ENCODE measurements at regions not wholly inside any gene's neighbourhood (a gene's known extent, or its start where the extent isn't known, plus 50 kb on each side); places are given as distances from the start of the nearest gene placed in this dataset.

- Mint-ChIP-seq H3K4me3 (ENCODE audit: unreplicated experiment) (no peak overlapping the region), H3K4me1 (ENCODE audit: low read depth, unreplicated experiment) (no peaks in the 10 kb centered on the region), H3K36me3 (ENCODE audit: insufficient read depth, unreplicated experiment) (no peaks in the 10 kb centered on the region), H3K27me3 (ENCODE audit: insufficient read depth, unreplicated experiment) (peaks cover 6% of the 10 kb centered on the region), H3K27ac (ENCODE audit: unreplicated experiment) (no peak overlapping the region), H3K9me3 (ENCODE audit: unreplicated experiment) (peaks cover 10% of the 10 kb centered on the region)
- intact Hi-C loops (cut with micrococcal nuclease; ENCODE audit: unreplicated experiment), result no loop called here
- POLR2A ChIA-PET, result no interaction called here
- Histone ChIP-seq H3K36me3 (ENCODE audit: control insufficient read depth, insufficient read depth, low read length) (no peaks in the 10 kb centered on the region), H3K27me3 (replicated peaks; ENCODE audit: control insufficient read depth, insufficient read depth, low read length) (no peaks in the 10 kb centered on the region), H3K4me1 (no peaks in the 10 kb centered on the region), H3K9me3 (0 out of 2 replicates have a peak, but pooled peaks cover 8% of the 10 kb centered on the region), H3K4me3 (ENCODE audit: low read depth, low read length) (no peak overlapping the region)
- TF ChIP-seq CTCF (IDR thresholded peaks at IDR 0.05; ENCODE audit: insufficient read depth in 1 of 2, low read depth in 1 of 2, low read length in 1 of 2, severe bottlenecking in 1 of 2, unreplicated experiment in 1 of 2), result no peak
- no TSS peak for BruUV-seq (replicated peaks)
- CTCF ChIA-PET, result no interaction called here
- DNase-seq, result no peak
Observed at GRCh38 chr2:107235491-107236254, 349.7 kb upstream of the ST6GAL2 start.

GRCh38 chr2:107242811-107243210, 356.8 kb upstream of the ST6GAL2 start:
- BruUV-seq (replicated peaks), result no TSS peak
- Histone ChIP-seq H3K4me1 (no peaks in the 10 kb centered on the region), H3K4me3 (ENCODE audit: low read depth, low read length) (no peak overlapping the region), H3K36me3 (ENCODE audit: control insufficient read depth, insufficient read depth, low read length) (no peaks in the 10 kb centered on the region), H3K27me3 (replicated peaks; ENCODE audit: control insufficient read depth, insufficient read depth, low read length) (no peaks in the 10 kb centered on the region), H3K9me3 (no peaks in the 10 kb centered on the region)
- no peak for TF ChIP-seq CTCF (IDR thresholded peaks at IDR 0.05; ENCODE audit: insufficient read depth in 1 of 2, low read depth in 1 of 2, low read length in 1 of 2, severe bottlenecking in 1 of 2, unreplicated experiment in 1 of 2)
- intact Hi-C loops (cut with micrococcal nuclease; ENCODE audit: unreplicated experiment), result no loop called here
- no peaks in the 10 kb centered on the region for H3K9me3 Mint-ChIP-seq (ENCODE audit: unreplicated experiment)
- H3K4me3 Mint-ChIP-seq (ENCODE audit: unreplicated experiment), result no peak overlapping the region
- no peaks in the 10 kb centered on the region for H3K4me1 Mint-ChIP-seq (ENCODE audit: low read depth, unreplicated experiment)
- ChIA-PET POLR2A (no interaction called here), CTCF (no interaction called here)
- H3K36me3 Mint-ChIP-seq (ENCODE audit: insufficient read depth, unreplicated experiment), result no peaks in the 10 kb centered on the region
- H3K27ac Mint-ChIP-seq (ENCODE audit: unreplicated experiment), result no peak overlapping the region
- peaks cover 2% of the 10 kb centered on the region for H3K27me3 Mint-ChIP-seq (ENCODE audit: insufficient read depth, unreplicated experiment)
- DNase-seq, result no peak

DNA sequence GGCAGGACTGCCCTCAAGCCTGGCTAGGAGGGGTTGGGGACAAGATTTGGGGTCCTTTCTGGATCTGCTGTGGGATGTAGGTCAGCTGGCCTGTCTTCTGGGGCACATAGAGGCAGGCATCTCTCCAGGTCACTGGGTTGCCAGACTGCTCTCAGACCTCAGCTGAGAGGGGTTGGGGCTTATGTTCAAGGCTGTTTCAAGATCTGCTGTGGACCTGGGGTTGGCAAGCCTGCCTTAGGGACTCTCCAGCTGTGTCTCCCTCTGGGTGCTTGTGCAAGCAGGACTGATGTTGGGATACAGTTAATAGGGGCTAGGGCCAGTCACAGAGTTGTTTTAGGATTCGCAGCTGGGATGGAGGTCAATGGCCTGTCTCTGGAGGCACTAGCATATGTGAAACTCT, 363.0 kb upstream of the ST6GAL2 start:
- no peaks in the 10 kb centered on the region for H3K9me3 Mint-ChIP-seq (ENCODE audit: unreplicated experiment)
- no peak overlapping the region for H3K27ac Mint-ChIP-seq (ENCODE audit: unreplicated experiment)
- no peaks in the 10 kb centered on the region for H3K27me3 ChIP-seq (replicated peaks; ENCODE audit: control insufficient read depth, insufficient read depth, low read length)
- TF ChIP-seq CTCF (IDR thresholded peaks at IDR 0.05; ENCODE audit: insufficient read depth in 1 of 2, low read depth in 1 of 2, low read length in 1 of 2, severe bottlenecking in 1 of 2, unreplicated experiment in 1 of 2), result no peak
- H3K27me3 Mint-ChIP-seq (ENCODE audit: insufficient read depth, unreplicated experiment), result peaks cover 5% of the 10 kb centered on the region
- no TSS peak for BruUV-seq (replicated peaks)
- no peak overlapping the region for H3K4me3 ChIP-seq (ENCODE audit: low read depth, low read length)
- CTCF ChIA-PET, result no interaction called here
- H3K36me3 ChIP-seq (ENCODE audit: control insufficient read depth, insufficient read depth, low read length), result no peaks in the 10 kb centered on the region
- H3K4me1 ChIP-seq, result no peaks in the 10 kb centered on the region
- no peaks in the 10 kb centered on the region for H3K9me3 ChIP-seq
- no peak for DNase-seq
- H3K4me3 Mint-ChIP-seq (ENCODE audit: unreplicated experiment), result no peak overlapping the region
- no peaks in the 10 kb centered on the region for H3K4me1 Mint-ChIP-seq (ENCODE audit: low read depth, unreplicated experiment)
- H3K36me3 Mint-ChIP-seq (ENCODE audit: insufficient read depth, unreplicated experiment), result no peaks in the 10 kb centered on the region
- intact Hi-C loops (cut with micrococcal nuclease; ENCODE audit: unreplicated experiment), result no loop called here
- POLR2A ChIA-PET, result no interaction called here
